GM19099 (cell line): ENCODE measurements at regions not wholly inside any gene's neighbourhood (a gene's known extent, or its start where the extent isn't known, plus 50 kb on each side); places are given as distances from the start of the nearest gene placed in this dataset.

ENCODE experiments used
- POLR2A ChIP-seq: IDR thresholded peaks from 3 replicates; pipeline ENCODE4 v1.6.1; 2011; ENCODE audit warnings: low read depth; ENCODE audit not compliant: insufficient read length; ENCODE audit errors: extremely low read depth

GRCh38 chr14:82915381-82915780 is 1381.7 kb upstream of the SEL1L start:
- TF ChIP-seq POLR2A: no peak

GRCh38 chr14:82935691-82936090 is 1402.0 kb upstream of the SEL1L start:
- TF ChIP-seq POLR2A: no peak

- TF ChIP-seq POLR2A: no peak
Measured at GRCh38 chr14:82951171-82951570, 1417.5 kb upstream of the SEL1L start.

DNA sequence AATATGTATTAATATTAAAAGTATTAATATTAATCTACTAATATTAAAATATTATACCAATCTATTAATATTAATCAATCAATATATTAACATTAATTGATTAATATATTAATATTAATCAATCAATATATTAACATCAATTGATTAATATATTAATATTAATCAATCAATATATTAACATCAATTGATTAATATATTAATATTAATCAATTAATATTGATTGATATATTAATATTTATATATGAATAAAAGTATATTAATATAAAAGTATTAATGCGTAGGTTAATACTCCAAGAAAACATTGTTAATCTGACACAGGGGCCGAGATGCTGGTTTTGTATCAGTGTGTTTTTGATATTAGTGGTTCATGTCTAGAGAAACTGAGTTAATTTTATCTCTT is 1430.1 kb upstream of the SEL1L start:
- no peak for TF ChIP-seq POLR2A

GRCh38 chr14:82987502-82988124 is 1454.0 kb upstream of the SEL1L start:
- no peak for TF ChIP-seq POLR2A

GRCh38 chr14:82999802-83000201 is 1466.1 kb upstream of the SEL1L start:
- TF ChIP-seq POLR2A: no peak

DNA sequence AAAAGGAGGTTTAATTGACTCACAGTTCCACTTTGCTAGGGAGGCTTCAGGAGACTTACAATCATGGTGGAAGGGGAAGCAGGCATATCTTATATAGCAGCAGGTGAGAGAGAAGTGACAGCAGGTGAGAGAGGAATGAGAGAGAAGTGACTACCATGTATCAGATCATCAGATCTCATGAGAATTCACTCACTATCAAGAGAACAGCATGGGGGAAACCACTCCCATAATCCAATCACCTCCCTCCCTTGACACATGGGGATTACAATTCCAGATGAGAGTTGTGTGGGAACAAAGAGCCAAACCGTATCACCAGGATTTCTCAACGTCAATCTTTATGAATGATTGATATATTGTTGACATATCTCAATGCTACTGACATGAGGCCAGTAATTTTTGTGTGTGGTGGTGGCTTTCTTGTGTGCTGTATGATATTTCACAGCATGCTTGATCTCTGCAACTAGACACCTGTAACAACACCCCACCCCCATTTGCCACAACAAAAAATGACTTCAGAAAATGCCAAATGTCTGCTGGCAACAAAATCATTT is 1470.9 kb upstream of the SEL1L start:
- no peak for TF ChIP-seq POLR2A

DNA sequence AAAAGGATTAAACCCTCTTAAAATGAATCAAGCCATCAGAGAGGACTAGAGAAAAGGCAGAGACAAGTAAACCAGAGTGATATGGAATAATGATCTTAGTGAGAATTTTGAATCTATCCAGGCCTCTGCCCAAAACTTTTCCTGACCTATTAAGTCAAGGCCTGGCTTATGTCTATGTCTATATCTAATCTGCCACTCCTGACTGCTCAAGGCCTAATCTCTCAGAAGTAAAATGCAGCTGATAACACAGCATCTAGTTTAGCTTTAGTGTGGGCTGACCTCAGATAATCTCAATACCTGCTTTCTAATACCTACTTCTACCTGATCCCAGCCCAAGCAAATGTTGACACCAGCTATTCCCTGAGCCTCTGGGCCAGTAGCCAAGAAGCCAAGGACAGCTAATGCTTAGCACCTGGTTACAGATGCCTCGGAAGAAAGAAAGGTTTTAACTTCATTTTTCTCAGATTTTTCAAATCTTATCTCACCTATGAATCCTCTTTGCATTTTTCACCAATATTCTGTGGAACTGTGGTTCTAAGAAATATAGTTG is 1472.5 kb upstream of the SEL1L start:
- TF ChIP-seq POLR2A: no peak

- no peak for TF ChIP-seq POLR2A
Measured at GRCh38 chr14:83007641-83008225, 1474.1 kb upstream of the SEL1L start.

- TF ChIP-seq POLR2A: no peak
Measured at GRCh38 chr14:83017296-83017695, 1483.6 kb upstream of the SEL1L start.

DNA sequence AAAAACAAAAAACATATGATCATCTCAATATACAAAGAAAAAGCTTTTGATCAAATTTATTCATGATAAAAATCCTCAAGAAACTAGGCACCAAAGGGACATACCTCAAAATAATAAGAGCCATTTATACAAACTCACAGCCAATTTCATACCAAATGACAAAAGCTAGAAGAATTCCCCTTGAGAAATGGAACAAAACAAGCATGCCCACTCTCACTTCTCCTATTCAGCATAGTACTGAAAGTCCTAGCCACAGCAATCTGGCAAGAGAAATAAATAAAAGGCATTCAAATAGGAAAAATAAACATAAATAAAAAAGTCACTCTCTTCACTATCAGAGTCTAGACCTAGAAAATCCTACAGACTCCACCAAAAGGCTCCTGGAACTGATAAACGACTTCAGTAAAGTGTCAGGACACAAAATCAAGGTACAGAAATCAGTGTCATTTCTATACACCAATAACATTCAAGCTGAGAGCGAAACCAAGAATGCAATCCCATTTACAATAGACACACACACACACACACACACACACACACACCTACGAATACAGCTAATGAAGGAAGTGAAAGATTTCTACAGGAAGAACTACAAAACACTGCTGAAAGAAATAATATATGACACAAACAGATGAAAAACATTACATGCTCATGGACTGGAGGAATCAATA is 1486.2 kb upstream of the SEL1L start:
- TF ChIP-seq POLR2A: no peak

DNA sequence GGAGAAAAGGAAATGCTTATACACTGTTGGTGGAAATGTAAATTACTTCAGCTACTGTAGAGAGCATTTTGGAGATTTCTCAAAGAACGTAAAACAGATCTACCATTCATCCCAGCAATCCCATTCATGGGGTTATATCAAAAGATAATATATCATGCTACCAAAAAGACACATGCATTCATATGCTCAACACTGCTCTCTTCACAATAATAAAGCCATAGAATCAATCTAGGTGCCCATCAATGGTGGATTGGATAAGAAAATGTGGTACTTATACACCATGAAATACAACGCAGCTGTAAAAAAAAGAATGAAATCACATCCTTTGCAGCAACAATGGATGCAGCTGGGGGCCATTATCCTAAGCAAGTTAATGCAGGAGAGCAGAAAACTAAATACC is 1487.7 kb upstream of the SEL1L start:
- TF ChIP-seq POLR2A: no peak

GRCh38 chr14:83023369-83023768 is 1489.7 kb upstream of the SEL1L start:
- TF ChIP-seq POLR2A: no peak

DNA sequence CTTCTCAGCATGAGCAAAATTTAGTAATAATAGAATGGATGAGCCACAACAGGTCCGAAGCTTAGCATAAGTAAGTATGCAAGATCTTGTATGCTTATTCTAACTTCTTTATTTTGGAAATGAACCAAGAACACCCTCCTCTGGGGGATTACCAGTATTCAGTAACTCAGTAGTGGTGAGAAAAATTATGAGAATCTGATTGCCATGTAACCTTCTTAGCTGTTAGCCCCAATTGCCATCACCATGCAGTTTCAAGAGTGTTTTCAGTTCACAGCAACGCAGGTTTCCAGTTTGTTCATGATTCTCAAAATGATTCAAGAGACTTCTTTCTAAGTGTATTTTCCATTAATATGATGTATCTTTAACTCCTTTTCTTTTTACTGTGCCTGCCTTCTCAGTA is 1507.6 kb upstream of the SEL1L start:
- no peak for TF ChIP-seq POLR2A

DNA sequence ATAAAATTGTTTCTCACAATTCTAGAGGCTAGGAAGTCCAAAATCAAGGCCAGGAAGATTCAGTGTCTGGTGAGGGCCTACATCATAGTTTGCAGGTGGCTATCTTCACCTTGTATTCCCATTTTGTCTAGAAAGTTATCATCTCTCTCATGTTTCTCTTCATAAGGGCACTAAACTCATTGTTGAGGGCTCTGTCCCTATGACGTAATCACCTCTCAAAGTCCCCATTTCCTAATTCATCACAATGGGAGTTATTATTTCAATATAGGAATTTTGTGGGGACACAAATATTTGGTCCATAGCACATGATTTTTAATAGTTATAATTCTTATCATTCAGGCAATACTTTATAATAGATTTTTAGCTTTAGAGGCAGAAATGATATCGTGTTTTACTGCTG is 1509.2 kb upstream of the SEL1L start:
- no peak for TF ChIP-seq POLR2A

GRCh38 chr14:83044001-83044400 is 1510.3 kb upstream of the SEL1L start:
- no peak for TF ChIP-seq POLR2A
